ENCODE measurements at regions not wholly inside any gene's neighbourhood (a gene's known extent, or its start where the extent isn't known, plus 50 kb on each side); places are given as distances from the start of the nearest gene placed in this dataset.

GRCh38 chr19:32220951-32221350 is 124.5 kb upstream of the ZNF507 start:
- no peak for ATAC-seq
- TF ChIP-seq ISL1 (CRISPR knock-in tag; IDR thresholded peaks at IDR 0.05) (no peak), ZNF565 (CRISPR knock-in tag; conservative IDR thresholded peaks at IDR 0.05; ENCODE audit: low read depth) (no peak)

- TF ChIP-seq CSRNP3 (CRISPR knock-in tag; IDR thresholded peaks at IDR 0.05) (no peak), ZFP3 (CRISPR knock-in tag; IDR thresholded peaks at IDR 0.05) (no peak), ZNF8 (CRISPR knock-in tag; IDR thresholded peaks at IDR 0.05) (no peak), ISL1 (CRISPR knock-in tag; IDR thresholded peaks at IDR 0.05) (no peak), GLIS3 (CRISPR knock-in tag; IDR thresholded peaks at IDR 0.05) (no peak), POU6F1 (CRISPR knock-in tag; IDR thresholded peaks at IDR 0.05; ENCODE audit: borderline replicate concordance, low read depth) (no peak), OSR1 (CRISPR knock-in tag; IDR thresholded peaks at IDR 0.05) (no peak), ZFP30 (CRISPR knock-in tag; IDR thresholded peaks at IDR 0.05) (no peak), CSDC2 (CRISPR knock-in tag; IDR thresholded peaks at IDR 0.05) (no peak), TSHZ2 (CRISPR knock-in tag; IDR thresholded peaks at IDR 0.05) (no peak), ZNF565 (CRISPR knock-in tag; conservative IDR thresholded peaks at IDR 0.05; ENCODE audit: low read depth) (no peak), ZC3H10 (CRISPR knock-in tag; IDR thresholded peaks at IDR 0.05) (no peak), RARB (CRISPR knock-in tag; IDR thresholded peaks at IDR 0.05) (no peak), ESRRG (CRISPR knock-in tag; IDR thresholded peaks at IDR 0.05) (no peak), TCF4 (CRISPR knock-in tag; IDR thresholded peaks at IDR 0.05; ENCODE audit: borderline replicate concordance) (no peak)
- TF ChIP-seq, protein P1, sequence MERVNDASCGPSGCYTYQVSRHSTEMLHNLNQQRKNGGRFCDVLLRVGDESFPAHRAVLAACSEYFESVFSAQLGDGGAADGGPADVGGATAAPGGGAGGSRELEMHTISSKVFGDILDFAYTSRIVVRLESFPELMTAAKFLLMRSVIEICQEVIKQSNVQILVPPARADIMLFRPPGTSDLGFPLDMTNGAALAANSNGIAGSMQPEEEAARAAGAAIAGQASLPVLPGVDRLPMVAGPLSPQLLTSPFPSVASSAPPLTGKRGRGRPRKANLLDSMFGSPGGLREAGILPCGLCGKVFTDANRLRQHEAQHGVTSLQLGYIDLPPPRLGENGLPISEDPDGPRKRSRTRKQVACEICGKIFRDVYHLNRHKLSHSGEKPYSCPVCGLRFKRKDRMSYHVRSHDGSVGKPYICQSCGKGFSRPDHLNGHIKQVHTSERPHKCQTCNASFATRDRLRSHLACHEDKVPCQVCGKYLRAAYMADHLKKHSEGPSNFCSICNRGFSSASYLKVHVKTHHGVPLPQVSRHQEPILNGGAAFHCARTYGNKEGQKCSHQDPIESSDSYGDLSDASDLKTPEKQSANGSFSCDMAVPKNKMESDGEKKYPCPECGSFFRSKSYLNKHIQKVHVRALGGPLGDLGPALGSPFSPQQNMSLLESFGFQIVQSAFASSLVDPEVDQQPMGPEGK (CRISPR knock-in tag; IDR thresholded peaks at IDR 0.05; ENCODE audit: borderline replicate concordance), result no peak
- TF ChIP-seq, protein P2, sequence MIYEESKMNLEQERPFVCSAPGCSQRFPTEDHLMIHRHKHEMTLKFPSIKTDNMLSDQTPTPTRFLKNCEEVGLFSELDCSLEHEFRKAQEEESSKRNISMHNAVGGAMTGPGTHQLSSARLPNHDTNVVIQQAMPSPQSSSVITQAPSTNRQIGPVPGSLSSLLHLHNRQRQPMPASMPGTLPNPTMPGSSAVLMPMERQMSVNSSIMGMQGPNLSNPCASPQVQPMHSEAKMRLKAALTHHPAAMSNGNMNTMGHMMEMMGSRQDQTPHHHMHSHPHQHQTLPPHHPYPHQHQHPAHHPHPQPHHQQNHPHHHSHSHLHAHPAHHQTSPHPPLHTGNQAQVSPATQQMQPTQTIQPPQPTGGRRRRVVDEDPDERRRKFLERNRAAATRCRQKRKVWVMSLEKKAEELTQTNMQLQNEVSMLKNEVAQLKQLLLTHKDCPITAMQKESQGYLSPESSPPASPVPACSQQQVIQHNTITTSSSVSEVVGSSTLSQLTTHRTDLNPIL (CRISPR knock-in tag; IDR thresholded peaks at IDR 0.05; ENCODE audit: low read depth), result no peak
- ATAC-seq, result no peak
Measured at GRCh38 chr19:32222556-32222955, 122.9 kb upstream of the ZNF507 start.

DNA sequence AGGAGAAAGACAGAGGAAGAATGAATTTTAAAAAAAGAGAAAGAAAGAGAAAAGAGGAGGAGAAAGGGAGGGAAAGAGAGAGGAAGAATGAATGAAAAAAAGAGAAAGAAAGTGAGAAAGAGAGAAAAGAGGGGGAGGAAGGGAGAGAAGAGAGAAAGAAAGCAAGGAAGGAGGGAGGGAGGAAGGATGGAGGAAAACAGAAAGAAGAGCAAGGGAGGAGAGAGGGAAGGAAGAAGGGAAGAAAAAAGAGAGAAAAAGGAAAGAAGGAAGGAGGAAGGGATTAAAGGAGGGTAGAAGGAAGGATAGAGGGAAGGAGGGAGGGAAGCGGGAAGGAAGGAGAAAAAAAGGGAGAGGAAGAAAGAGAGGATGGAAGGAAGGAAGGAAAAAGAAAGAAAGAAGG is 122.3 kb upstream of the ZNF507 start:
- no peak for TF ChIP-seq BACH2 (CRISPR knock-in tag; IDR thresholded peaks at IDR 0.05; ENCODE audit: borderline replicate concordance)
- no peak for TF ChIP-seq CSDC2 (CRISPR knock-in tag; IDR thresholded peaks at IDR 0.05)
- TF ChIP-seq, protein P1 (CRISPR knock-in tag; IDR thresholded peaks at IDR 0.05; ENCODE audit: borderline replicate concordance), result no peak
- TF ChIP-seq POU6F1 (CRISPR knock-in tag; IDR thresholded peaks at IDR 0.05; ENCODE audit: borderline replicate concordance, low read depth), result no peak
- no peak for TF ChIP-seq PPARA (CRISPR knock-in tag; IDR thresholded peaks at IDR 0.05; ENCODE audit: borderline replicate concordance)
- TF ChIP-seq CSRNP3 (CRISPR knock-in tag; IDR thresholded peaks at IDR 0.05), result no peak
- no peak for TF ChIP-seq ARNTL (CRISPR knock-in tag; IDR thresholded peaks at IDR 0.05; ENCODE audit: borderline replicate concordance, low read depth)
- TF ChIP-seq TCF4 (CRISPR knock-in tag; IDR thresholded peaks at IDR 0.05; ENCODE audit: borderline replicate concordance), result no peak
- no peak for TF ChIP-seq SNAI2 (CRISPR knock-in tag; IDR thresholded peaks at IDR 0.05)
- TF ChIP-seq RARB (CRISPR knock-in tag; IDR thresholded peaks at IDR 0.05), result no peak
- no peak for TF ChIP-seq ZFP30 (CRISPR knock-in tag; IDR thresholded peaks at IDR 0.05)
- no peak for TF ChIP-seq ZC3H10 (CRISPR knock-in tag; IDR thresholded peaks at IDR 0.05)
- TF ChIP-seq, protein P2 (CRISPR knock-in tag; IDR thresholded peaks at IDR 0.05; ENCODE audit: low read depth), result no peak
- TF ChIP-seq ZNF8 (CRISPR knock-in tag; IDR thresholded peaks at IDR 0.05), result no peak
- TF ChIP-seq OSR1 (CRISPR knock-in tag; IDR thresholded peaks at IDR 0.05), result no peak
- TF ChIP-seq ZNF565 (CRISPR knock-in tag; conservative IDR thresholded peaks at IDR 0.05; ENCODE audit: low read depth), result no peak
- ATAC-seq, result no peak
